Small intestine (tissue), 7 donors: ENCODE measurements at regions not wholly inside any gene's neighbourhood (a gene's known extent, or its start where the extent isn't known, plus 50 kb on each side); places are given as distances from the start of the nearest gene placed in this dataset.

ENCODE experiments used
- DNase-seq, 2 donors: peaks; one replicate each; pipeline versions ENCODE4 v3.0.0 to v3.0.0-alpha.2; 2013
- FAIRE-seq: peaks from 2 replicates; lab custom pipeline; 2012; peaks lifted over from hg19 to GRCh38; lab: Jason Lieb, UNC
- H3K27ac ChIP-seq, 3 donors: one replicate each; pipeline ENCODE4 v1.5.1; 2013; ENCODE audit warnings: low read length in 2 of 3, mild to moderate bottlenecking in 2 of 3, control low read depth in 1 of 3, inconsistent platforms in 1 of 3, low read depth in 1 of 3, moderate library complexity in 1 of 3
- H3K27me3 ChIP-seq, 3 donors: one replicate each; pipeline ENCODE4 v1.6.1; 2013; ENCODE audit warnings: low read length in 3 of 3, inconsistent platforms in 1 of 3; ENCODE audit not compliant: control insufficient read depth in 3 of 3, insufficient read depth in 3 of 3
- H3K36me3 ChIP-seq, 3 donors: one replicate each; pipeline ENCODE4 v1.6.1; 2013; ENCODE audit warnings: low read length in 3 of 3, inconsistent platforms in 1 of 3, low read depth in 1 of 3, mild to moderate bottlenecking in 1 of 3, moderate library complexity in 1 of 3; ENCODE audit not compliant: control insufficient read depth in 3 of 3, insufficient read depth in 2 of 3
- H3K4me1 ChIP-seq, 3 donors: one replicate each; pipeline ENCODE4 v1.6.1; 2013; ENCODE audit warnings: low read length in 2 of 3, inconsistent platforms in 1 of 3, low read depth in 1 of 3, mild to moderate bottlenecking in 1 of 3, moderate library complexity in 1 of 3; ENCODE audit not compliant: control insufficient read depth in 3 of 3, insufficient read depth in 2 of 3
- H3K4me3 ChIP-seq, 3 donors: one replicate each; pipeline ENCODE4 v1.5.1; 2013; ENCODE audit warnings: low read length in 3 of 3, control low read depth in 1 of 3, inconsistent platforms in 1 of 3, low read depth in 1 of 3, mild to moderate bottlenecking in 1 of 3, moderate library complexity in 1 of 3
- H3K9me3 ChIP-seq, 2 donors: one replicate each; pipeline ENCODE4 v1.6.1; 2013; ENCODE audit warnings: low read depth in 1 of 2, low read length in 1 of 2; ENCODE audit not compliant: control insufficient read depth in 2 of 2, insufficient read depth in 1 of 2
- WGBS, 3 donors: extraction: QIAGEN DNeasy Blood & Tissue Kit; methylation state at CpG; one replicate each; pipeline ENCODE4 v1.1.7; 2013; 5-methylcytosine and 5-hydroxymethylcytosine counted together
- donor health status: healthy with polysubstance abuse.
- donor health status: control.
- donor health status: control.
- donor health status: Bipolar disorder and iron deficiency.
- donor health status: healthy.

DNA sequence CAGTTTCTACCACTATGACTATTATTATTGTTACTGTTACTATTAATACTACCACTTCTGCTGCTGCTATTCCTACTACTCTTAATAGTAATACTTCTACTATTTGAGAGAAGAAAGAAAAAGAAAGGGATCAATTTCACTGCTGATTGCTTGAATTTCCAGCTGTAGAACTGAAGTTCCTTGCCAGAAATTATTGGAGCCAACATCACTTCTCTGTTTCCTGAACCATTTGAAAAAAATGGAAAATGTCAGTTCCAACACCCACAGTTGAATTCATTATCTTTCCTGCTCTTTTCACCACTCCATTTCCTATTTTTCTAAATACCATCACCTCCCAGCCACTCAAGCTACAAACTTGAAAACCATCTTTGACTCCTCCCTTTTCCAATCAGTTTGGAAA, 54.1 kb upstream of the PIK3C2G start:
- no peaks in the 10 kb centered on the region for H3K36me3 ChIP-seq
- H3K9me3 ChIP-seq = no peaks in the 10 kb centered on the region
- DNase-seq (no peak), FAIRE-seq (no peak)
- H3K4me3 ChIP-seq = no peak overlapping the region
- H3K27ac ChIP-seq = no peak overlapping the region
- H3K27me3 ChIP-seq = no peaks in the 10 kb centered on the region
- H3K4me1 ChIP-seq = no peaks in the 10 kb centered on the region

- H3K4me3 ChIP-seq = no peak overlapping the region
- DNase-seq (no peak), FAIRE-seq (no peak)
- no peak overlapping the region for H3K27ac ChIP-seq
- H3K36me3 ChIP-seq = no peaks in the 10 kb centered on the region
- no peaks in the 10 kb centered on the region for H3K9me3 ChIP-seq
- H3K4me1 ChIP-seq = no peaks in the 10 kb centered on the region
- no peaks in the 10 kb centered on the region for H3K27me3 ChIP-seq
- 87 to 91% (median 90%) methylated on average over 13 of the region's 13 CpGs for WGBS, 3 donors
These were observed 55.1 kb upstream of the PIK3C2G start for GRCh38 chr12:18206198-18206597.

GRCh38 chr12:18204053-18204452, 57.3 kb upstream of the PIK3C2G start:
- 18 to 63% (median 36%) methylated on average over 4 of the region's 4 CpGs for WGBS, 3 donors
- no peak overlapping the region for H3K27ac ChIP-seq
- no peak overlapping the region for H3K4me3 ChIP-seq
- H3K9me3 ChIP-seq = no peaks in the 10 kb centered on the region
- DNase-seq (peak; percentile 19 to 88), FAIRE-seq (no peak)
- H3K27me3 ChIP-seq = no peaks in the 10 kb centered on the region
- no peaks in the 10 kb centered on the region for H3K36me3 ChIP-seq
- H3K4me1 ChIP-seq = no peaks in the 10 kb centered on the region

DNA sequence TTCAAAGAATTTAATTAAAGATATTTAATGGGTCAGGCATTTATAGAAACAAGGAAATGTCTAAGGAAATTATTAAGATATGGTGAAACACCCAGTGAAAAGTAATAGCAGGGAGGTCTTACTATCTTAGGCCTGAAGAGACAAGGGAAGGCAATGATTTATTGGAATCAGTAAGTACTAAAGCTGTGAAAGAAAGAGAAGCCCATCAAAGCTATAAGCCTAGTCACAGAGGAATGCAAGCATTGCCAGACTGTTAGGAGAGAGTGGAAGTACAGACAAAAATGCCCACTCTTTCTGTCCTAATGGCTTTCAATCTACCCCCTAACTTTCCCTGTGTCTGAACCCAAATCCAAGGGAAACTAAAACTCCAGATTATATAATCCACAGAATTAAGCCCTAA, 69.2 kb upstream of the PIK3C2G start:
- no peak overlapping the region for H3K27ac ChIP-seq
- H3K9me3 ChIP-seq = no peaks in the 10 kb centered on the region
- DNase-seq (no peak), FAIRE-seq (no peak)
- no peaks in the 10 kb centered on the region for H3K27me3 ChIP-seq
- no peaks in the 10 kb centered on the region for H3K36me3 ChIP-seq
- H3K4me3 ChIP-seq = no peak overlapping the region
- H3K4me1 ChIP-seq = no peaks in the 10 kb centered on the region

- 68 to 77% (median 71%) methylated on average over 2 of the region's 2 CpGs for WGBS, 3 donors
- Histone ChIP-seq H3K4me3 (no peak overlapping the region), H3K27ac (no peak overlapping the region), H3K36me3 (no peaks in the 10 kb centered on the region), H3K27me3 (no peaks in the 10 kb centered on the region), H3K4me1 (no peaks in the 10 kb centered on the region), H3K9me3 (no peaks in the 10 kb centered on the region)
- no peak for FAIRE-seq
- DNase-seq = no peak
These were observed 78.2 kb upstream of the PIK3C2G start for GRCh38 chr12:18183141-18183540.

GRCh38 chr12:18171571-18171970, 81.6 kb upstream of the RERGL start:
- no peak overlapping the region for H3K27ac ChIP-seq
- FAIRE-seq (no peak), DNase-seq (no peak)
- no peaks in the 10 kb centered on the region for H3K36me3 ChIP-seq
- H3K4me3 ChIP-seq = no peak overlapping the region
- no peaks in the 10 kb centered on the region for H3K4me1 ChIP-seq
- 71 to 80% (median 74%) methylated on average over 1 of the region's 1 CpG for WGBS, 3 donors
- peaks cover 1 to 13% of the 10 kb centered on the region in 2 donors for H3K9me3 ChIP-seq
- no peaks in the 10 kb centered on the region for H3K27me3 ChIP-seq

- H3K9me3 ChIP-seq = peaks cover 0 to 5% of the 10 kb centered on the region in 2 donors
- WGBS, 3 donors = 55 to 61% (median 58%) methylated on average over 3 of the region's 3 CpGs
- DNase-seq = no peak
- no peak for FAIRE-seq
- H3K27me3 ChIP-seq = no peaks in the 10 kb centered on the region
- H3K4me3 ChIP-seq = no peak overlapping the region
- no peaks in the 10 kb centered on the region for H3K4me1 ChIP-seq
- H3K27ac ChIP-seq = no peak overlapping the region
- H3K36me3 ChIP-seq = no peaks in the 10 kb centered on the region
These were observed 78.0 kb upstream of the RERGL start for GRCh38 chr12:18168016-18168415.

DNA sequence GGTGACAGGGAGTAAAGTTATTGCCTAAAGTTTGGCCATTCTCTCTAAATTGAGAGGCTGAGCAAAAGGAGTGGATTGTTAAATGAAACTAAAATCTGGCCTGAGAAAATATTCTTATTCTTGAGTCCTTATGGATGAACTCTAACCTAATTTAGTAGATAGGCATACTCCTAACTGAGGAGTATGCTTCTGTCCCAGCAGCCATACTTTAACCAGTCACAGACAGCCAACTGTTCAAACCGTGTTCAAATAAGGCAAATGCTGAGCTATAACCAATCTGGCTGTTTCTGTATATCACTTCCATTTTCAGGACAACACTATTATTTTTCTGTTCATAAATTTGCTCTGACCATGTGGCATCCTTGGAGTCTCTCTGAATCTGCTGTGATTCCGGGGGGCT, 75.9 kb upstream of the RERGL start:
- Histone ChIP-seq H3K4me1 (no peaks in the 10 kb centered on the region), H3K9me3 (no peaks in the 10 kb centered on the region), H3K27me3 (no peaks in the 10 kb centered on the region), H3K36me3 (no peaks in the 10 kb centered on the region), H3K4me3 (no peak overlapping the region), H3K27ac (peak overlapping the region in 1 of 3 donors; percentile 48)
- no peak for FAIRE-seq
- 49 to 70% (median 69%) methylated on average over 2 of the region's 2 CpGs for WGBS, 3 donors
- no peak for DNase-seq

DNA sequence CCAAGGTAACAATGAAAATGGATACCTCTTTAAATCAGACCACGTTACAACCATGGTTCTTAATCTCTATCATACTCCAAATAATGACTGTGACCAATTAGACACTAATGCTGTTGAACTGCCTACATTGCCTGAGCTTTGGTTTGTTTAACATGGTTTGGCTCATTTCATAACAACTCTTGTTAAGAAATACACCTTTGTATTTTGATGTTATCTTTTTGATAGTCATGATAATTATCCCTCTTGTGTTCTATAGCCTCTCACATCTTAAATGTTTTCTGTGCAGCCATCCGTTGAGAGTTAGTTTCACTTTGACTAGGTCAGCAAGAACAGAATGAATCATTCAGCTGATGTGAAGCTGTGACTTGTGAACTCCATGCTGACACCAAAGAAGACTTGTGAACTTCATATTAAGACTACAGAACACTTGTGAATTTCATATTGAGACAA, 75.5 kb upstream of the RERGL start:
- H3K36me3 ChIP-seq = no peaks in the 10 kb centered on the region
- FAIRE-seq (no peak), DNase-seq (peak; percentile 50 to 78)
- H3K4me3 ChIP-seq = no peak overlapping the region
- no peaks in the 10 kb centered on the region for H3K4me1 ChIP-seq
- peak overlapping the region in 1 of 3 donors; percentile 48 for H3K27ac ChIP-seq
- no peaks in the 10 kb centered on the region for H3K27me3 ChIP-seq
- 3 to 13% (median 5%) methylated on average over 2 of the region's 2 CpGs for WGBS, 3 donors
- no peaks in the 10 kb centered on the region for H3K9me3 ChIP-seq
